ENCODE measurements at regions not wholly inside any gene's neighbourhood (a gene's known extent, or its start where the extent isn't known, plus 50 kb on each side); places are given as distances from the start of the nearest gene placed in this dataset.

GRCh38 chr12:24544368-24544767 lies 404.5 kb downstream of the BCAT1 start:
- TF ChIP-seq CTCF (IDR thresholded peaks at IDR 0.05), result no peak
- no peak overlapping the region for H3K27ac ChIP-seq
- H3K4me1 ChIP-seq (ENCODE audit: control insufficient read depth in 1 of 2, insufficient read depth in 1 of 2, low read depth in 1 of 2, low read length in 1 of 2), result no peaks in the 10 kb centered on the region
- no peaks in the 10 kb centered on the region for H3K27me3 ChIP-seq
- H3K9me3 ChIP-seq, result no peaks in the 10 kb centered on the region
- no peaks in the 10 kb centered on the region for H3K36me3 ChIP-seq
- H3K4me3 ChIP-seq (ENCODE audit: low read depth in 1 of 2, low read length in 1 of 2), result no peak overlapping the region

DNA sequence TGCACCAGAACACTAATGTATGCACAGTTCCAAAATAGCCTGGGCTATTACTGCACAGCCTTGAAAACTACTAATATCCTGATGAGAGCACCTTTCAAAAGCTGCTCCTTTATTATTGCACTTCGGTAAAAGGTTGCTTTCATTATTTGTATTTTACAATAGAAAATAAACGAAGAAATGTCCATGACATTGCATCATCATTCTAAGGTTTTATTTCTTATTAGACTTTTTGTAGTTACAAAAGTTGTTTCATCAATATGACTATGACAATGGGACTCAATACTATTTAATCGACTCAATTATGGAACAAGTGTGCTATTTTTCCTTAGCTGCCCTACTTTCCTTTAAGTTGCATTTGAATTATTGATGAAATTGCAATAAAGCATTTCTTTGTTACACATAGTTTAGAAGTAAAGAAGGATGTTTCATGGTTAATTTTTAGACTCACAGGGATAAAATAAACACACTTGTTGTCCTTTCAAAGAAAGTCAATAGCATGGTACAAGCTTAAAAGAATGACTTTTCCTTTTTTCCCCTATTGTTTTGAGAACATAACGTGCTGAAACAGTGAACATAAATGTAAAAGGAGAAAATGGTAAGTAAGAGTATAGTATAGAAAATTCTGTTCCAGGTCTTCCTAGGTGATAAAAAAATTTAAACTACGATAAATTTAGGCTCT lies 407.6 kb downstream of the BCAT1 start:
- Histone ChIP-seq H3K27me3 (no peaks in the 10 kb centered on the region), H3K36me3 (no peaks in the 10 kb centered on the region), H3K9me3 (no peaks in the 10 kb centered on the region), H3K27ac (no peak overlapping the region), H3K4me1 (ENCODE audit: control insufficient read depth in 1 of 2, insufficient read depth in 1 of 2, low read depth in 1 of 2, low read length in 1 of 2) (no peaks in the 10 kb centered on the region), H3K4me3 (ENCODE audit: low read depth in 1 of 2, low read length in 1 of 2) (no peak overlapping the region)
- TF ChIP-seq CTCF (IDR thresholded peaks at IDR 0.05), result no peak

- H3K27me3 ChIP-seq, result no peaks in the 10 kb centered on the region
- TF ChIP-seq CTCF (IDR thresholded peaks at IDR 0.05), result no peak
- H3K4me1 ChIP-seq (ENCODE audit: control insufficient read depth in 1 of 2, insufficient read depth in 1 of 2, low read depth in 1 of 2, low read length in 1 of 2), result no peaks in the 10 kb centered on the region
- H3K4me3 ChIP-seq (ENCODE audit: low read depth in 1 of 2, low read length in 1 of 2), result no peak overlapping the region
- H3K9me3 ChIP-seq, result no peaks in the 10 kb centered on the region
- H3K36me3 ChIP-seq, result no peaks in the 10 kb centered on the region
- no peak overlapping the region for H3K27ac ChIP-seq
Measured at GRCh38 chr12:24539646-24540045, 409.3 kb downstream of the BCAT1 start.

DNA sequence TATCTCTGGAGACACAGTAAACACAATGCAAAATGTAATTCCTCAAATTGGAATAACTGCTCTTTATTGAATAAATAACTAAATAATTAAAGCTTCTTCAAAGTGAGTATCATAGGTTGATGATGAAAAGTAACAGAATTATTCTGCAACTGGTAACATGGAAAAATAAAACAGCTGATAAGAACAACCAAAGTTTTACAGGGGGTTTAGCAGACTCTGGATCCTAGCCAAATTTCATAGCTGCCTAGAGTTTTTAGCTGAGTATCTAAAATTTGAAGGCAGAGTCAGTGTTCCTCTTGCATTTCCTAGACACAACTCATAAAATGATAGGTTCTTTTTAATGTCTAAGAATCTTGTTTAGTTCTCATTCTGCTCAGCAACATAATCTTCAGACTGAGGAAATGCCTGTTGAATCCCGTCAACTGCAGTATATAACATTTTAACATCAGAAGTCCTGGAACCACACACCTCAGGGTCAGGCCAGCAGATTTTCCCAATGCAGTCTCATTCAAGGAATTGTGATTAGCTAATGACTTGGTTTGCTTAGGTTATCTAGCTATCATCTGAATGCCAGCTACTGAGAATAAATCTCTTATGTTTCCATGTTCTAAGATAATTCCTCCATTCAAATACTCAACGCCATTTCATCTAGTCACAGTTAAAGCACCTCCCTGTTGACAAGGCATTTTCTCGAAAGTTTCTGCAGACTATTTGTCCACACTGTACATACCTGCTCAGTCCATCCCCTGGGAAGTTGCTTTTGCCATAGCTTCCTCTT lies 411.6 kb downstream of the BCAT1 start:
- no peaks in the 10 kb centered on the region for H3K36me3 ChIP-seq
- H3K27me3 ChIP-seq, result no peaks in the 10 kb centered on the region
- H3K27ac ChIP-seq, result no peak overlapping the region
- no peak overlapping the region for H3K4me3 ChIP-seq (ENCODE audit: low read depth in 1 of 2, low read length in 1 of 2)
- no peaks in the 10 kb centered on the region for H3K9me3 ChIP-seq
- no peaks in the 10 kb centered on the region for H3K4me1 ChIP-seq (ENCODE audit: control insufficient read depth in 1 of 2, insufficient read depth in 1 of 2, low read depth in 1 of 2, low read length in 1 of 2)
- TF ChIP-seq CTCF (IDR thresholded peaks at IDR 0.05), result no peak

GRCh38 chr12:24535334-24536069 lies 413.4 kb downstream of the BCAT1 start:
- no peaks in the 10 kb centered on the region for H3K27me3 ChIP-seq
- TF ChIP-seq CTCF (IDR thresholded peaks at IDR 0.05), result no peak
- no peaks in the 10 kb centered on the region for H3K9me3 ChIP-seq
- H3K4me3 ChIP-seq (ENCODE audit: low read depth in 1 of 2, low read length in 1 of 2), result no peak overlapping the region
- H3K4me1 ChIP-seq (ENCODE audit: control insufficient read depth in 1 of 2, insufficient read depth in 1 of 2, low read depth in 1 of 2, low read length in 1 of 2), result no peaks in the 10 kb centered on the region
- H3K27ac ChIP-seq, result no peak overlapping the region
- H3K36me3 ChIP-seq, result no peaks in the 10 kb centered on the region
